ENCODE measurements at regions not wholly inside any gene's neighbourhood (a gene's known extent, or its start where the extent isn't known, plus 50 kb on each side); places are given as distances from the start of the nearest gene placed in this dataset.

- H3K9me3 Mint-ChIP-seq (ENCODE audit: unreplicated experiment), result no peaks in the 10 kb centered on the region
- peaks cover 2% of the 10 kb centered on the region for H3K36me3 Mint-ChIP-seq (ENCODE audit: unreplicated experiment)
- H3K4me1 Mint-ChIP-seq (ENCODE audit: unreplicated experiment), result peaks cover 9% of the 10 kb centered on the region
- H3K4me3 Mint-ChIP-seq (ENCODE audit: unreplicated experiment), result peak overlapping the region; percentile 26
- H3K27ac Mint-ChIP-seq (ENCODE audit: unreplicated experiment), result peak overlapping the region; percentile 50
- TF ChIP-seq CTCF (IDR thresholded peaks at IDR 0.05), result no peak
- no peak for DNase-seq (ENCODE audit: extremely low spot score, unreplicated experiment)
- H3K27me3 Mint-ChIP-seq (ENCODE audit: unreplicated experiment), result no peaks in the 10 kb centered on the region
Measured at GRCh38 chr10:3668276-3668965, 116.6 kb downstream of the KLF6 start.

- TF ChIP-seq CTCF (IDR thresholded peaks at IDR 0.05), result no peak
- Mint-ChIP-seq H3K9me3 (ENCODE audit: unreplicated experiment) (no peaks in the 10 kb centered on the region), H3K27me3 (ENCODE audit: unreplicated experiment) (no peaks in the 10 kb centered on the region), H3K4me3 (ENCODE audit: unreplicated experiment) (no peak overlapping the region), H3K36me3 (ENCODE audit: unreplicated experiment) (no peaks in the 10 kb centered on the region), H3K27ac (ENCODE audit: unreplicated experiment) (no peak overlapping the region), H3K4me1 (ENCODE audit: unreplicated experiment) (peaks cover 9% of the 10 kb centered on the region)
- no peak for DNase-seq (ENCODE audit: extremely low spot score, unreplicated experiment)
Measured at GRCh38 chr10:3666525-3667302, 118.3 kb downstream of the KLF6 start.

- Mint-ChIP-seq H3K27ac (ENCODE audit: unreplicated experiment) (no peak overlapping the region), H3K36me3 (ENCODE audit: unreplicated experiment) (no peaks in the 10 kb centered on the region), H3K9me3 (ENCODE audit: unreplicated experiment) (no peaks in the 10 kb centered on the region), H3K4me3 (ENCODE audit: unreplicated experiment) (no peak overlapping the region), H3K27me3 (ENCODE audit: unreplicated experiment) (no peaks in the 10 kb centered on the region), H3K4me1 (ENCODE audit: unreplicated experiment) (peaks cover 7% of the 10 kb centered on the region)
- no peak for TF ChIP-seq CTCF (IDR thresholded peaks at IDR 0.05)
- no peak for DNase-seq (ENCODE audit: extremely low spot score, unreplicated experiment)
Measured at GRCh38 chr10:3665316-3665908, 119.6 kb downstream of the KLF6 start.

GRCh38 chr10:3662775-3663174 lies 122.2 kb downstream of the KLF6 start:
- DNase-seq (ENCODE audit: extremely low spot score, unreplicated experiment), result no peak
- H3K4me1 Mint-ChIP-seq (ENCODE audit: unreplicated experiment), result no peaks in the 10 kb centered on the region
- no peaks in the 10 kb centered on the region for H3K27me3 Mint-ChIP-seq (ENCODE audit: unreplicated experiment)
- TF ChIP-seq CTCF (IDR thresholded peaks at IDR 0.05), result no peak
- H3K9me3 Mint-ChIP-seq (ENCODE audit: unreplicated experiment), result no peaks in the 10 kb centered on the region
- no peak overlapping the region for H3K4me3 Mint-ChIP-seq (ENCODE audit: unreplicated experiment)
- H3K36me3 Mint-ChIP-seq (ENCODE audit: unreplicated experiment), result no peaks in the 10 kb centered on the region
- H3K27ac Mint-ChIP-seq (ENCODE audit: unreplicated experiment), result no peak overlapping the region

GRCh38 chr10:3661271-3661670 lies 123.7 kb downstream of the KLF6 start:
- no peaks in the 10 kb centered on the region for H3K4me1 Mint-ChIP-seq (ENCODE audit: unreplicated experiment)
- DNase-seq (ENCODE audit: extremely low spot score, unreplicated experiment), result no peak
- H3K27me3 Mint-ChIP-seq (ENCODE audit: unreplicated experiment), result no peaks in the 10 kb centered on the region
- H3K36me3 Mint-ChIP-seq (ENCODE audit: unreplicated experiment), result no peaks in the 10 kb centered on the region
- H3K4me3 Mint-ChIP-seq (ENCODE audit: unreplicated experiment), result no peak overlapping the region
- no peak overlapping the region for H3K27ac Mint-ChIP-seq (ENCODE audit: unreplicated experiment)
- H3K9me3 Mint-ChIP-seq (ENCODE audit: unreplicated experiment), result no peaks in the 10 kb centered on the region
- TF ChIP-seq CTCF (IDR thresholded peaks at IDR 0.05), result no peak

Measured in osteocyte (in vitro differentiated cells).